IMR-90 (cell line): ENCODE measurements at regions not wholly inside any gene's neighbourhood (a gene's known extent, or its start where the extent isn't known, plus 50 kb on each side); places are given as distances from the start of the nearest gene placed in this dataset.

Source experiments
- ATAC-seq: fragments of 200-7000 bp; cut with Tn5 transposase; 2 replicates; pipeline ENCODE4 v1.9.1; 2020; ENCODE audit warnings: low read depth, mild to moderate bottlenecking, moderate library complexity
- BruUV-seq: library from RNA; stranded (reverse); fragments of 400-500 nt; replicated peaks from 2 replicates; lab custom pipeline; 2021; lab: Mats Ljungman, UMichigan
- CTCF ChIA-PET: fragments of 300-600 bp; formaldehyde crosslinking; extraction: SDS; loops from one replicate; lab custom pipeline; 2021; ENCODE audit warnings: antibody characterized with exemption; lab: Yijun Ruan, JAX
- POLR2A ChIA-PET: fragments of 300-600 bp; sonication (Branson Sonifier 250); formaldehyde crosslinking; loops from one replicate; lab custom pipeline; 2022; ENCODE audit warnings: antibody characterized with exemption; ENCODE audit not compliant: unreplicated experiment; lab: Charles Lee
- DNase-seq: peaks from one replicate; pipeline ENCODE4 v3.0.0; 2013
- H2AFZ ChIP-seq: replicated peaks from 2 replicates; pipeline ENCODE3; 2013; ENCODE audit warnings: low read length, mild to moderate bottlenecking; ENCODE audit not compliant: poor library complexity
- H2AK5ac ChIP-seq: 2 replicates; pipeline ENCODE4 v1.6.1; 2013; ENCODE audit warnings: low read depth, low read length, inconsistent platforms
- H2AK9ac ChIP-seq: replicated peaks from 2 replicates; pipeline ENCODE3; 2013; ENCODE audit warnings: mild to moderate bottlenecking, low read depth, low read length, moderate library complexity; ENCODE audit not compliant: poor library complexity
- H2BK120ac ChIP-seq: 2 replicates; pipeline ENCODE4 v1.6.1; 2013; ENCODE audit warnings: low read depth, low read length, inconsistent platforms
- H2BK15ac ChIP-seq: 3 replicates; pipeline ENCODE4 v1.6.1; 2013; ENCODE audit warnings: low read depth, low read length, inconsistent platforms
- H2BK20ac ChIP-seq: 2 replicates; pipeline ENCODE4 v1.6.1; 2013; ENCODE audit warnings: low read depth, mild to moderate bottlenecking, inconsistent platforms, low read length, moderate library complexity
- H2BK5ac ChIP-seq: 2 replicates; pipeline ENCODE4 v1.6.1; 2013; ENCODE audit warnings: mild to moderate bottlenecking, low read depth, low read length, inconsistent platforms; ENCODE audit not compliant: poor library complexity, severe bottlenecking
- H3K14ac ChIP-seq: replicated peaks from 2 replicates; pipeline ENCODE4 v1.6.1; 2013; ENCODE audit warnings: low read depth, low read length, inconsistent platforms
- H3K18ac ChIP-seq: 2 replicates; pipeline ENCODE4 v1.6.1; 2013; ENCODE audit warnings: low read depth, low read length, control low read depth
- H3K23ac ChIP-seq: 2 replicates; pipeline ENCODE4 v1.6.1; 2013; ENCODE audit warnings: low read depth, low read length, inconsistent platforms
- H3K27ac ChIP-seq: 2 replicates; pipeline ENCODE4 v1.5.1; 2013; ENCODE audit warnings: mild to moderate bottlenecking, control low read depth, low read length; ENCODE audit not compliant: insufficient read depth
- H3K27me3 ChIP-seq: 2 replicates; pipeline ENCODE4 v1.6.1; 2013; ENCODE audit warnings: low read length; ENCODE audit not compliant: control insufficient read depth, insufficient read depth
- H3K36me3 ChIP-seq: 2 replicates; pipeline ENCODE4 v1.6.1; 2013; ENCODE audit warnings: low read length, mixed read lengths; ENCODE audit not compliant: control insufficient read depth, insufficient read depth
- H3K4ac ChIP-seq: 2 replicates; pipeline ENCODE4 v1.6.1; 2013; ENCODE audit warnings: low read depth, low read length, inconsistent platforms
- H3K4me1 ChIP-seq: 2 replicates; pipeline ENCODE4 v1.6.1; 2013; ENCODE audit warnings: low read length, mixed read lengths; ENCODE audit not compliant: control insufficient read depth, insufficient read depth
- H3K4me2 ChIP-seq: 2 replicates; pipeline ENCODE4 v1.6.1; 2013; ENCODE audit warnings: low read depth, mild to moderate bottlenecking, control low read depth, low read length, moderate library complexity
- H3K4me3 ChIP-seq: 2 replicates; pipeline ENCODE4 v1.5.1; 2013; ENCODE audit warnings: low read depth, mild to moderate bottlenecking, control low read depth, low read length, moderate library complexity; ENCODE audit not compliant: insufficient read depth
- H3K56ac ChIP-seq: 2 replicates; pipeline ENCODE4 v1.6.1; 2013; ENCODE audit warnings: low read length, inconsistent platforms; ENCODE audit not compliant: insufficient read depth; ENCODE audit errors: extremely low read depth
- H3K79me1 ChIP-seq, 2 experiments: 2 replicates each; pipeline ENCODE4 v1.6.1; 2013; ENCODE audit warnings: low read length in 2 of 2, inconsistent platforms in 1 of 2, low read depth in 1 of 2
- H3K9ac ChIP-seq: 2 replicates; pipeline ENCODE4 v1.6.1; 2013; ENCODE audit warnings: low read depth, low read length, control low read depth
- H3K9me1 ChIP-seq: 2 replicates; pipeline ENCODE4 v1.6.1; 2013; ENCODE audit warnings: low read length, inconsistent platforms; ENCODE audit not compliant: insufficient read depth
- H3K9me3 ChIP-seq: 2 replicates; pipeline ENCODE4 v1.6.1; 2013; ENCODE audit warnings: low read length; ENCODE audit not compliant: control insufficient read depth, insufficient read depth
- H4K20me1 ChIP-seq: 2 replicates; pipeline ENCODE4 v1.6.1; 2013; ENCODE audit warnings: low read length, inconsistent platforms; ENCODE audit not compliant: insufficient read depth
- H4K5ac ChIP-seq: 2 replicates; pipeline ENCODE4 v1.6.1; 2013; ENCODE audit warnings: mild to moderate bottlenecking, low read depth, low read length, control low read depth
- H4K8ac ChIP-seq, 2 experiments: 2 replicates each; pipeline ENCODE4 v1.6.1; 2013; ENCODE audit warnings: low read depth in 2 of 2, low read length in 2 of 2, control low read depth in 1 of 2, inconsistent platforms in 1 of 2
- H4K91ac ChIP-seq: 2 replicates; pipeline ENCODE4 v1.6.1; 2013; ENCODE audit warnings: low read depth, low read length, inconsistent platforms; ENCODE audit not compliant: insufficient read depth
- BHLHE40 ChIP-seq: fragments of 150-350 bp; IDR thresholded peaks from 2 replicates; pipeline ENCODE4 v1.6.1; 2016; ENCODE audit warnings: mild to moderate bottlenecking, low read depth, low read length
- CEBPB ChIP-seq: IDR thresholded peaks from 2 replicates; pipeline ENCODE4 v1.6.1; 2012; ENCODE audit warnings: low read depth, low read length, improper control_type of control experiment
- CHD1 ChIP-seq: IDR thresholded peaks from 2 replicates; pipeline ENCODE4 v1.6.1; 2012; ENCODE audit warnings: low read depth, low read length, improper control_type of control experiment
- CTCF ChIP-seq: conservative IDR thresholded peaks from 2 replicates; pipeline ENCODE4 v1.5.1; 2012; ENCODE audit warnings: mild to moderate bottlenecking, low read depth, low read length, improper control_type of control experiment
- ELK1 ChIP-seq: fragments of 150-350 bp; IDR thresholded peaks from 2 replicates; pipeline ENCODE4 v1.6.1; 2016; ENCODE audit warnings: low read depth, mild to moderate bottlenecking, low read length, moderate library complexity, borderline replicate concordance
- FOS ChIP-seq: fragments of 150-350 bp; IDR thresholded peaks from 2 replicates; pipeline ENCODE4 v1.6.1; 2016; ENCODE audit warnings: low read depth, low read length
- MAFK ChIP-seq: IDR thresholded peaks from 2 replicates; pipeline ENCODE4 v1.6.1; 2012; ENCODE audit warnings: low read depth, low read length, improper control_type of control experiment
- MAZ ChIP-seq: IDR thresholded peaks from 2 replicates; pipeline ENCODE4 v1.6.1; 2012; ENCODE audit warnings: low read depth, mild to moderate bottlenecking, low read length, improper control_type of control experiment, moderate library complexity, borderline replicate concordance
- MXI1 ChIP-seq: IDR thresholded peaks from 2 replicates; pipeline ENCODE4 v1.6.1; 2012; ENCODE audit warnings: low read depth, mild to moderate bottlenecking, low read length, moderate library complexity, borderline replicate concordance
- NFE2L2 ChIP-seq: fragments of 150-350 bp; IDR thresholded peaks from 2 replicates; pipeline ENCODE4 v1.6.1; 2016; ENCODE audit warnings: low read depth, mild to moderate bottlenecking, low read length
- POLR2A ChIP-seq: IDR thresholded peaks from 2 replicates; pipeline ENCODE4 v1.6.1; 2012; ENCODE audit warnings: mild to moderate bottlenecking, low read depth, low read length
- RAD21 ChIP-seq: IDR thresholded peaks from 2 replicates; pipeline ENCODE4 v1.6.1; 2012; ENCODE audit warnings: low read length, improper control_type of control experiment
- RCOR1 ChIP-seq: IDR thresholded peaks from 2 replicates; pipeline ENCODE4 v1.6.1; 2012; ENCODE audit warnings: mild to moderate bottlenecking, low read length, improper control_type of control experiment; ENCODE audit not compliant: insufficient replicate concordance
- RFX5 ChIP-seq: IDR thresholded peaks from 2 replicates; pipeline ENCODE4 v1.8.0; 2012; ENCODE audit warnings: low read depth, mild to moderate bottlenecking, low read length, moderate library complexity
- SMC3 ChIP-seq: fragments of 150-350 bp; IDR thresholded peaks from 2 replicates; pipeline ENCODE4 v1.6.1; 2016; ENCODE audit warnings: low read depth, mild to moderate bottlenecking, antibody characterized with exemption, low read length, moderate library complexity
- USF2 ChIP-seq: fragments of 150-350 bp; IDR thresholded peaks from 2 replicates; pipeline ENCODE4 v1.6.1; 2017; ENCODE audit warnings: mild to moderate bottlenecking, antibody characterized with exemption, low read length, low read depth
- WGBS, 2 experiments: methylation state at CpG; one replicate each; pipeline versions ENCODE4 v1.1.5 to v1.1.7; 2013; ENCODE audit warnings: missing lambda C conversion rate in 2 of 2; ENCODE audit not compliant: insufficient read length in 1 of 2; ENCODE audit errors: extremely low coverage in 2 of 2; 5-methylcytosine and 5-hydroxymethylcytosine counted together
- dilution Hi-C: fragments of 300-500 bp; cut with HindIII; formaldehyde crosslinking; loops from one replicate; pipeline ENCODE4 v1.14.3; 2018; ENCODE audit warnings: low sequenced_read_pairs; ENCODE audit not compliant: unreplicated experiment
- in situ Hi-C: fragments of 300-500 bp; cut with MboI; formaldehyde crosslinking; loops from 3 replicates; pipeline ENCODE4 v1.14.3; 2019; ENCODE audit warnings: low sequenced_read_pairs, inconsistent platforms, mixed read lengths
- intact Hi-C: fragments of 100-400 bp; cut with micrococcal nuclease; formaldehyde crosslinking; loops from 2 replicates; pipeline ENCODE4 v1.10.0; 2022

GRCh38 chr16:76796416-76796815, 394.6 kb upstream of the MON1B start:
- H2AK5ac ChIP-seq: no peak overlapping the region
- no peak overlapping the region for H2BK5ac ChIP-seq
- 0% methylated on average over 1 of the region's 8 CpGs; no CpG with 5 or more reads in 1 of the 2 experiments for WGBS, 2 experiments
- H2AFZ ChIP-seq: no peak overlapping the region
- H3K18ac ChIP-seq: no peak overlapping the region
- H3K79me1 ChIP-seq: no peaks in the 10 kb centered on the region
- no peak overlapping the region for H3K4ac ChIP-seq
- no peak overlapping the region for H4K5ac ChIP-seq
- dilution Hi-C loops (no loop called here), intact Hi-C loops (no loop called here), in situ Hi-C loops (no loop called here)
- no peak overlapping the region for H4K91ac ChIP-seq
- no peak overlapping the region for H3K4me2 ChIP-seq
- no peak overlapping the region for H2AK9ac ChIP-seq
- DNase-seq: no peak
- H3K9ac ChIP-seq: no peak overlapping the region
- no TSS peak for BruUV-seq
- no peak overlapping the region for H3K4me3 ChIP-seq
- no peak for ATAC-seq
- H3K9me3 ChIP-seq: peaks cover 6% of the 10 kb centered on the region; the same call in 1 of the 2 replicates
- H2BK120ac ChIP-seq: no peak overlapping the region
- no peaks in the 10 kb centered on the region for H3K4me1 ChIP-seq
- H4K8ac ChIP-seq: no peak overlapping the region
- H3K23ac ChIP-seq: no peak overlapping the region
- no peak overlapping the region for H3K14ac ChIP-seq
- H2BK15ac ChIP-seq: no peak overlapping the region
- H3K36me3 ChIP-seq: no peaks in the 10 kb centered on the region
- H3K56ac ChIP-seq: no peak overlapping the region
- H4K20me1 ChIP-seq: no peaks in the 10 kb centered on the region
- ChIA-PET CTCF (no interaction called here), POLR2A (no interaction called here)
- H3K9me1 ChIP-seq: no peaks in the 10 kb centered on the region
- TF ChIP-seq RAD21: no peak
- TF ChIP-seq MAZ: no peak
- TF ChIP-seq BHLHE40: no peak
- no peak for TF ChIP-seq POLR2A
- no peak for TF ChIP-seq NFE2L2
- TF ChIP-seq CTCF: no peak
- no peak for TF ChIP-seq MXI1
- TF ChIP-seq ELK1: no peak
- TF ChIP-seq SMC3: no peak
- TF ChIP-seq RCOR1: no peak
- TF ChIP-seq MAFK: no peak
- TF ChIP-seq CHD1: no peak
- no peak for TF ChIP-seq FOS
- TF ChIP-seq USF2: no peak
- no peak for TF ChIP-seq RFX5
- TF ChIP-seq CEBPB: no peak
- H2BK20ac ChIP-seq: no peak overlapping the region
- H3K27me3 ChIP-seq: no peaks in the 10 kb centered on the region
- H3K27ac ChIP-seq: no peak overlapping the region
